Mesenchymal stem cell (in vitro differentiated cells and primary cell): ENCODE measurements at regions not wholly inside any gene's neighbourhood (a gene's known extent, or its start where the extent isn't known, plus 50 kb on each side); places are given as distances from the start of the nearest gene placed in this dataset.

Experiments used
- DNase-seq: peaks from one replicate; pipeline ENCODE4 v3.0.0-alpha.2; 2013
- H2AFZ ChIP-seq: one replicate; pipeline ENCODE4 v1.6.1; 2013; ENCODE audit warnings: low read depth, mild to moderate bottlenecking, control low read depth, inconsistent platforms, low read length, moderate library complexity
- H2AK5ac ChIP-seq: 2 replicates; pipeline ENCODE4 v1.6.1; 2013; ENCODE audit warnings: low read length, moderate library complexity, mild to moderate bottlenecking, inconsistent platforms; ENCODE audit not compliant: severe bottlenecking
- H2BK120ac ChIP-seq: one replicate; pipeline ENCODE4 v1.6.1; 2013; ENCODE audit warnings: low read depth, mild to moderate bottlenecking, inconsistent platforms, low read length, moderate library complexity
- H2BK12ac ChIP-seq, 2 experiments: one replicate each; pipeline ENCODE4 v1.6.1; 2013; ENCODE audit warnings: inconsistent platforms in 2 of 2, low read length in 2 of 2, mild to moderate bottlenecking in 2 of 2, moderate library complexity in 2 of 2, control low read depth in 1 of 2
- H2BK15ac ChIP-seq: one replicate; pipeline ENCODE4 v1.6.1; 2013; ENCODE audit warnings: mild to moderate bottlenecking, low read depth, inconsistent platforms; ENCODE audit not compliant: poor library complexity, severe bottlenecking
- H2BK5ac ChIP-seq: 2 replicates; pipeline ENCODE4 v1.6.1; 2013; ENCODE audit warnings: low read depth, mild to moderate bottlenecking, low read length, control low read depth, inconsistent platforms; ENCODE audit not compliant: poor library complexity, severe bottlenecking
- H3K14ac ChIP-seq, 2 experiments: one replicate each; pipeline ENCODE4 v1.6.1; 2013; ENCODE audit warnings: inconsistent platforms in 2 of 2, low read length in 2 of 2, control low read depth in 1 of 2, mild to moderate bottlenecking in 1 of 2, moderate library complexity in 1 of 2
- H3K18ac ChIP-seq, 2 experiments: one replicate each; pipeline ENCODE4 v1.6.1; 2013; ENCODE audit warnings: inconsistent platforms in 2 of 2, low read length in 2 of 2, control low read depth in 1 of 2, low read depth in 1 of 2, mild to moderate bottlenecking in 1 of 2
- H3K23ac ChIP-seq, 2 experiments: one replicate each; pipeline ENCODE4 v1.6.1; 2013; ENCODE audit warnings: inconsistent platforms in 2 of 2, low read length in 2 of 2, mild to moderate bottlenecking in 2 of 2, moderate library complexity in 2 of 2, control low read depth in 1 of 2
- H3K27ac ChIP-seq: 2 replicates; pipeline ENCODE4 v1.5.1; 2013; ENCODE audit warnings: mild to moderate bottlenecking, moderate library complexity, low read length, control low read depth, inconsistent platforms; ENCODE audit not compliant: poor library complexity, severe bottlenecking
- H3K27me3 ChIP-seq, 2 experiments: 2 replicates each; pipeline versions ENCODE4 v1.6.1 to v1.7.0; 2013; ENCODE audit warnings: low read length in 2 of 2, mild to moderate bottlenecking in 2 of 2, moderate library complexity in 2 of 2, control low read depth in 1 of 2, inconsistent platforms in 1 of 2; ENCODE audit not compliant: control insufficient read depth in 1 of 2, insufficient read depth in 1 of 2
- H3K36me3 ChIP-seq, 2 experiments: 2 replicates each; pipeline versions ENCODE4 v1.6.1 to v1.7.0; 2013; ENCODE audit warnings: low read length in 2 of 2, control low read depth in 1 of 2, inconsistent platforms in 1 of 2, low read depth in 1 of 2, mild to moderate bottlenecking in 1 of 2; ENCODE audit not compliant: insufficient read depth in 2 of 2, control insufficient read depth in 1 of 2
- H3K4ac ChIP-seq, 2 experiments: one replicate each; pipeline ENCODE4 v1.6.1; 2013; ENCODE audit warnings: inconsistent platforms in 2 of 2, low read length in 2 of 2, mild to moderate bottlenecking in 2 of 2, moderate library complexity in 2 of 2, control low read depth in 1 of 2, low read depth in 1 of 2
- H3K4me1 ChIP-seq: 2 replicates; pipeline ENCODE4 v1.6.1; 2013; ENCODE audit warnings: low read depth, low read length, control low read depth; ENCODE audit not compliant: control insufficient read depth, insufficient read depth
- H3K4me2 ChIP-seq: 2 replicates; pipeline ENCODE4 v1.6.1; 2013; ENCODE audit warnings: low read length, mild to moderate bottlenecking, inconsistent platforms; ENCODE audit not compliant: poor library complexity, severe bottlenecking
- H3K4me3 ChIP-seq, 2 experiments: 2 replicates each; pipeline versions ENCODE4 v1.5.1 to v1.7.0; 2013; ENCODE audit warnings: low read length in 2 of 2, mild to moderate bottlenecking in 2 of 2, control low read depth in 1 of 2, low read depth in 1 of 2; ENCODE audit not compliant: insufficient read depth in 1 of 2
- H3K79me1 ChIP-seq: replicated peaks from 2 replicates; pipeline ENCODE4 v1.6.1; 2013; ENCODE audit warnings: mild to moderate bottlenecking, control low read depth, low read length, inconsistent platforms; ENCODE audit not compliant: poor library complexity, severe bottlenecking
- H3K9ac ChIP-seq: 2 replicates; pipeline ENCODE4 v1.7.0; 2013; ENCODE audit warnings: mild to moderate bottlenecking, low read length, moderate library complexity
- H3K9me3 ChIP-seq: 2 replicates; pipeline ENCODE4 v1.7.0; 2013; ENCODE audit warnings: mild to moderate bottlenecking, low read length; ENCODE audit not compliant: control insufficient read depth
- H4K8ac ChIP-seq: one replicate; pipeline ENCODE4 v1.6.1; 2013; ENCODE audit warnings: inconsistent platforms, mild to moderate bottlenecking, low read length, moderate library complexity
- H4K91ac ChIP-seq: one replicate; pipeline ENCODE4 v1.6.1; 2013; ENCODE audit warnings: mild to moderate bottlenecking, low read length, inconsistent platforms
- WGBS: methylation state at CpG from one replicate; pipeline ENCODE4 v1.1.7; 2013; ENCODE audit warnings: mixed read lengths; 5-methylcytosine and 5-hydroxymethylcytosine counted together

DNA sequence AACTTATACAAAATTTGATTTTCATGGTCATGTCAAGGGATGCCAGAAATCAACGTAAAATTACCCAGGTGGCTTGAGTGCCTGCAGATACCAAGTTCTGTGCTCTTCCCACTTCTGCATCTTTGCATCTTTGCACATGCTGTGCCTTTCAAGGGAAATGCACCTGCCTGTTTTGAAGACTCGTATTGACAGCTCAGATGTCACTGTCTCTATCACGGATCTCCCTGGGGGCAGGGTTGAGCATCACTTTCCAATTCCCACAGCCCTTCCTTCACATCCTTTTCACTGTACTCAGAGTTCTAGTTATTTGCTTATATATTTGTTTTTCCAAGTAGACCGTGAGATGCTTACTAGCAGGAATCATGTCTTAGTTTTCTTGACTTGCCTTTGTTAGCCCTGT, 274.2 kb downstream of the CDH26 start:
- Histone ChIP-seq H3K4me1 (no peaks in the 10 kb centered on the region), H2BK120ac (no peak overlapping the region), H3K27me3 (no peaks in the 10 kb centered on the region), H3K9ac (no peak overlapping the region), H3K4me2 (no peak overlapping the region), H3K18ac (no peak overlapping the region), H2BK12ac (no peak overlapping the region), H3K27ac (no peak overlapping the region), H3K4ac (no peak overlapping the region), H3K36me3 (no peaks in the 10 kb centered on the region), H3K79me1 (no peaks in the 10 kb centered on the region), H3K4me3 (no peak overlapping the region), H3K9me3 (no peaks in the 10 kb centered on the region), H2BK5ac (no peak overlapping the region), H4K8ac (no peak overlapping the region), H2BK15ac (no peak overlapping the region), H3K14ac (no peak overlapping the region), H3K23ac (no peak overlapping the region), H2AFZ (no peak overlapping the region), H4K91ac (no peak overlapping the region), H2AK5ac (no peak overlapping the region)
- DNase-seq: no peak
- WGBS: 82% methylated on average over 3 of the region's 4 CpGs

DNA sequence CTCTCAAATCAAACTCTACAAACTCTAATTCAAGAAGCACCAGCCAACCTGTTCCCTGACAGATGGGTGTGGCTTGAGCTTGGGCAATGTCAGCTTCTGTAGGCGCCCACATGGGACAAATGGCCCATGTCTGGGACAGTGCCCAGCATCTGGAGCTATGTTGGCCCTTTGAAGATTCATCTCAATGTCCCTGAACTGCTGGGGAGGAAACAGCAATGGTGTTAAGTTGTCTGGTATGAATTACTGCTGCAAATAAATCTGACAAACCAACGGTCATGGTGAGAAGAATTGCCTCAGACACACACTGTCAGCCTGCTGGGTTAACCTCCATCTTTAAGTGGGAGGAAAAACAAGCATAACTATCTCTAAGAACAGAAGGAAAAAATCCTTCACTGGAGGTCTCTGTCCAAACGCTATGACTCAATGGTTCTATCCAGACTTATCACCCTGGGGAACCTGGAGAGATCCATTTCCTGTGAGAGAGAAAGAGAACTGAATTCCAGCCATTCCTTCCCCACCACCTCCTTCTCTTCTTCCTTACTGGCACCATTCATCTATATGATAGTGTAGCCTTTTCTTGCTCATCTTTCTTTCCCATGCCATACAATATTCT, 274.9 kb downstream of the CDH26 start:
- no peaks in the 10 kb centered on the region for H3K4me1 ChIP-seq
- no peak overlapping the region for H2AK5ac ChIP-seq
- H3K79me1 ChIP-seq: no peaks in the 10 kb centered on the region
- H3K36me3 ChIP-seq: no peaks in the 10 kb centered on the region
- no peaks in the 10 kb centered on the region for H3K27me3 ChIP-seq
- no peak overlapping the region for H3K4me2 ChIP-seq
- 46% methylated on average over 3 of the region's 3 CpGs for WGBS
- H3K9ac ChIP-seq: no peak overlapping the region
- no peak overlapping the region for H3K23ac ChIP-seq
- no peak overlapping the region for H3K14ac ChIP-seq
- H3K18ac ChIP-seq: no peak overlapping the region
- no peak overlapping the region for H4K8ac ChIP-seq
- H2BK5ac ChIP-seq: no peak overlapping the region
- H2AFZ ChIP-seq: no peak overlapping the region
- H3K4ac ChIP-seq: no peak overlapping the region
- H2BK12ac ChIP-seq: no peak overlapping the region
- no peak overlapping the region for H2BK15ac ChIP-seq
- H3K4me3 ChIP-seq: no peak overlapping the region
- no peak for DNase-seq
- no peak overlapping the region for H4K91ac ChIP-seq
- H3K9me3 ChIP-seq: no peaks in the 10 kb centered on the region
- H3K27ac ChIP-seq: no peak overlapping the region
- H2BK120ac ChIP-seq: no peak overlapping the region

DNA sequence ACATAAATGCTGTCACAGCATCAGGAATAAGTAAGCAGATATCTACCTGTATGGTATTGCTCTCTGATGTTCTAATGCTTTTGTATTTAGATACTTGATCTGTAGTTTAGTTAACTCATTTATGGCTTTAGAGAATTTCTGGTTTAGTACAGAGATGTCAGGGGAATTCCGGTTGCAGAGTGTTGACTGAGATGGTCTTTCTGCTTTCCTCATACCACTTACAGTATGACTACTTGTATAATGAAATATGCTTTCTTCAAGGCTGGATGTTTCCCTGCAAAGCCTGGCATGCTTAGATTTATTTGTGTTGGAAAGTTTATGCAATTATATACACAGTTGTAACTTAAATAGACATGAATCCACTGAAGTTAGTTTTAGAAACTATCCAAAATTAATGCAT, 278.4 kb downstream of the CDH26 start:
- no peak overlapping the region for H2AK5ac ChIP-seq

DNA sequence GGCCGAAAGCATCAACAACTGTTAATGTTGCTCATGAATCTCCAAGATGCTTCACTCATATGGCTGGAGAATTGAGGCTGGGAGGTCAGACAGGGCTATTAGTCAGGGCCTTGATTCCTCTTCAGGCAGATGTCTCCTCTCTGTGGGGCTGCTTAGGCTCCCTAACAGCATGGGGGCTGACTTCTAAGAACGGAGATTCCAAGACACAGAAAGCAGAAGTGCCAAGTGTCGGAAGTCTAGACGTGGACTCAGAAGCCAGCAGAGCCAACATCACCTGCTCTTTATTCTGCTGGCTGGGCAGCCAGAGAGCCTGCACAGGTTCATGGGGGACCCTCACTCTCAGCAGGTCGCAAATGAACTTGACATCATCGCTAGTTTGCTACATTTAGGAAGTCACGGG, 279.8 kb downstream of the CDH26 start:
- peaks cover 0 to 18% of the 10 kb centered on the region in 2 experiments for H3K27me3 ChIP-seq
- no peak overlapping the region for H4K8ac ChIP-seq
- H2BK15ac ChIP-seq: no peak overlapping the region
- no peak overlapping the region for H2BK12ac ChIP-seq
- no peak overlapping the region for H3K4me2 ChIP-seq
- no peak overlapping the region for H4K91ac ChIP-seq
- H2AK5ac ChIP-seq: no peak overlapping the region
- H3K4me1 ChIP-seq: no peaks in the 10 kb centered on the region
- no peaks in the 10 kb centered on the region for H3K9me3 ChIP-seq
- no peak for DNase-seq
- H3K4ac ChIP-seq: no peak overlapping the region
- no peak overlapping the region for H2BK5ac ChIP-seq
- no peak overlapping the region for H3K9ac ChIP-seq
- no peak overlapping the region for H2BK120ac ChIP-seq
- H3K79me1 ChIP-seq: no peaks in the 10 kb centered on the region
- WGBS: 78% methylated on average over 7 of the region's 7 CpGs
- H2AFZ ChIP-seq: no peak overlapping the region
- no peak overlapping the region for H3K4me3 ChIP-seq
- no peak overlapping the region for H3K23ac ChIP-seq
- no peak overlapping the region for H3K14ac ChIP-seq
- H3K18ac ChIP-seq: no peak overlapping the region
- H3K36me3 ChIP-seq: no peaks in the 10 kb centered on the region
- H3K27ac ChIP-seq: no peak overlapping the region

More for the DNA sequence above, 278.4 kb downstream of the CDH26 start:
- no peak overlapping the region for H3K27ac ChIP-seq
- no peak overlapping the region for H3K18ac ChIP-seq
- H2BK120ac ChIP-seq: no peak overlapping the region
- H2BK12ac ChIP-seq: no peak overlapping the region
- WGBS: no CpG with 5 or more reads among the region's 1 CpG
- H2BK15ac ChIP-seq: no peak overlapping the region
- no peak overlapping the region for H2BK5ac ChIP-seq
- peaks cover 0 to 18% of the 10 kb centered on the region in 2 experiments for H3K27me3 ChIP-seq
- no peaks in the 10 kb centered on the region for H3K79me1 ChIP-seq
- DNase-seq: no peak
- H3K14ac ChIP-seq: no peak overlapping the region
- H3K23ac ChIP-seq: no peak overlapping the region
- no peaks in the 10 kb centered on the region for H3K4me1 ChIP-seq
- H3K4me2 ChIP-seq: no peak overlapping the region
- H3K4me3 ChIP-seq: no peak overlapping the region
- H3K9me3 ChIP-seq: no peaks in the 10 kb centered on the region
- no peak overlapping the region for H4K91ac ChIP-seq
- no peak overlapping the region for H4K8ac ChIP-seq
- H3K36me3 ChIP-seq: no peaks in the 10 kb centered on the region
- H3K9ac ChIP-seq: no peak overlapping the region
- H2AFZ ChIP-seq: no peak overlapping the region
- H3K4ac ChIP-seq: no peak overlapping the region
